HAP-1 (cell line): ENCODE measurements at regions not wholly inside any gene's neighbourhood (a gene's known extent, or its start where the extent isn't known, plus 50 kb on each side); places are given as distances from the start of the nearest gene placed in this dataset.
A peak's percentile ranks its signal among the peaks of the same experiment; 100 is the strongest.

Experiments
- DNase-seq, 2 experiments: peaks; one replicate each; pipeline ENCODE4 v3.0.0-alpha.2; 2016 to 2020; ENCODE audit warnings: low spot score in 2 of 2
- H3K27me3 ChIP-seq: fragments of 250-450 bp; sonication (Bioruptor Pico); 2 replicates; pipeline ENCODE4 v1.5.1; 2020; ENCODE audit warnings: low read depth, mild to moderate bottlenecking, moderate library complexity
- H3K36me3 ChIP-seq: fragments of 250-450 bp; sonication (Bioruptor Pico); replicated peaks from 2 replicates; pipeline ENCODE4 v1.5.1; 2020; ENCODE audit warnings: mild to moderate bottlenecking
- H3K4me1 ChIP-seq: fragments of 250-450 bp; sonication (Bioruptor Pico); 2 replicates; pipeline ENCODE4 v1.5.1; 2020; ENCODE audit warnings: mild to moderate bottlenecking
- H3K4me3 ChIP-seq: fragments of 250-450 bp; sonication (Bioruptor Pico); 2 replicates; pipeline ENCODE4 v1.5.1; 2020; ENCODE audit warnings: mild to moderate bottlenecking, moderate library complexity
- H3K9me3 ChIP-seq: fragments of 250-450 bp; sonication (Bioruptor Pico); 2 replicates; pipeline ENCODE4 v1.5.1; 2020; ENCODE audit warnings: mild to moderate bottlenecking, moderate library complexity
- in situ Hi-C: fragments of 300-500 bp; cut with MboI; formaldehyde crosslinking; loops from 3 replicates; pipeline ENCODE4 v1.14.3; 2020; ENCODE audit warnings: low sequenced_read_pairs, inconsistent platforms, mixed read lengths

DNA sequence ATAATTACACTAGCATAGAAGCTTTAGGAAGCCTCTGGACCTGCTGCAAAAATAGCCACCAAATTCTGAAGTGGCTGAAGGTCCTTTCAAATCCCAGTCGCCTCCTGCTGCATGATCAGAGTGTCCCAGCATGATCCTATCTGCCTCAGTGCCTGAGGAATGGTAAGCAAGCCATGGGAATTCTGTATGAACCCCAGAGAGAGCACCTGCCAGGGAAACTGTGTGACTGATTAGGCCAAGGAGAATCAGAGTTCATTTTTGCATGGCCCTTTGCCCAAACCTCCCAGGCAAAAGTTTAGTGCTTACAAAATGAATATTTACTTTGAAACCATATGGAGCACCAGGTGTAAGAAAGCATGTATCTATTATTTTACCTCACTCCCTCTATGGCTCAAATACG is 221.4 kb downstream of the ARL4C start:
- Histone ChIP-seq H3K27me3 (no peaks in the 10 kb centered on the region), H3K4me3 (no peak overlapping the region), H3K36me3 (no peaks in the 10 kb centered on the region), H3K4me1 (no peaks in the 10 kb centered on the region; the same call in none of the 2 replicates), H3K9me3 (no peaks in the 10 kb centered on the region)
- DNase-seq = no peak
- in situ Hi-C loops = loop anchor here (25.0 kb wide), 1 partner anchor 837 kb away; no protein-coding TSS in a partner anchor

DNA sequence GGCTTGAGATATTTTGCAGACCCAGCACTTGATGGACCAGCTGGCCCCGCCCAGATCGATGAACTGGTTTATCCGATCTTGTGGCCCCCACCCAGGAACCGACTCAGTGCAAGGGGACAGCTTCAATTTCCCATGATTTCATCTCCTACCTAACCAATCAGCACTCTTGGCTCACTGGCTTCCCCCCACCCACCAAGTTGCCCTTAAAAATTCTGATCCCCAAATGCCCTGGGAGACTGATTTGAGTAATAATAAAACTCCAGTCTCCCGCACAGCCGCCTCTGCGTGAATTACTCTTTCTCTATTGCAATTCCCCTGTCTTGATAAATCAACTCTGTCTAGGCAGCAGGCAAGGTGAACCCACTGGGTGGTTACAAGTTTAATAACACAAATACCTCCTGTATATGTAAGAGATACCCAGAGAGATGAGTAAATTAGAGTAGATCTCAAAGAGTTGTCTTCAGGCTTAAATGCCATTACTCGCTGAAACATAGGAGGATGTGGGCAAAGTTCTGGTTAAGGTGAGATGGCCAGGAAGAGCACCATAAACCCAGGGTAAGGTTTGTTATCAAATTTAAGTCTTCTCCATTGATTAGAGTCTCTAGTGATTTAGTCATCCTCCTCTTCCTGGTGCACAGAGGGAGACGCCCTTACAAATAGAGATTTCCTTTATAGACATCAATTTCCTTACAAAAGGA is 222.8 kb downstream of the ARL4C start:
- Histone ChIP-seq H3K36me3 (no peaks in the 10 kb centered on the region), H3K9me3 (no peaks in the 10 kb centered on the region), H3K4me3 (no peak overlapping the region), H3K4me1 (no peaks in the 10 kb centered on the region; the same call in none of the 2 replicates), H3K27me3 (no peaks in the 10 kb centered on the region)
- in situ Hi-C loops = no loop called here
- DNase-seq = no peak

DNA sequence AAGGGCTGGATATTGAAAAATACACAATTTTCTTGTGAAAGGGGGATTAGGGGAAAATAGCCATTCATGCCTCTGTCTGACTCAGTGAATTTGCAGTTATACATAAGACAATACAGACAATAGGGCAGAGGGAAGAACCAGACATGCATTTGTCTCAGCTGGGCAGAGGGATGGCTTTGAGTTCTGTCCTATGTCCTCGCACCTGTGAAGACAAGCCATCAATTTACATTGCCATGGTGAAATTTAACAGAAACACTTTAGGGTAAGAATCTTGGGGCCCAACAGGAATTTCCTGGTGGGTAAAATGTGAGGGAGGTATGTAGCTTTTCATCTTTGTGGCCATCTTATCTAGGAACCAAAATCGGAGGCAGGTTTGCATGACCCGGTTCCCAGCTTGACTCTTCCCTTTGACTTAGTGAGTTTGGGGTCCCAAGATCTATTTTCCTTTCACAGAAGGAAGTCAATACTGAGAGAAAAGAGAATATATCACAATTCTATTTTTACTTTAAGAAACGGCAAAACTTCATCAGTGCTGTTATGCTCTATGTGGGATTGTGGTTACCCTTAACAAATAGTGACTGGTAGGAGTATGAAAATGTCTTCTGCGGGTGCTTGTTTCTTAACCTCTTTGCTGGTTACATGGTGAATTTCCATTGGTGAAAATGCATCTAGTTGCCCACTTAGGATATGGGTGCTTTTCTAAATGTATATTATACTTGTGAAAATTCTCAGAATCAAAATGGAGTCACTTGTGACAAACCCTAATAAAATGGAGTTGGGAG is 221.8 kb downstream of the SPP2 start:
- no peaks in the 10 kb centered on the region; the same call in none of the 2 replicates for H3K4me1 ChIP-seq
- H3K36me3 ChIP-seq = no peaks in the 10 kb centered on the region
- no peak overlapping the region for H3K4me3 ChIP-seq
- no peaks in the 10 kb centered on the region for H3K27me3 ChIP-seq
- DNase-seq = no peak
- no peaks in the 10 kb centered on the region for H3K9me3 ChIP-seq
- in situ Hi-C loops = no loop called here

DNA sequence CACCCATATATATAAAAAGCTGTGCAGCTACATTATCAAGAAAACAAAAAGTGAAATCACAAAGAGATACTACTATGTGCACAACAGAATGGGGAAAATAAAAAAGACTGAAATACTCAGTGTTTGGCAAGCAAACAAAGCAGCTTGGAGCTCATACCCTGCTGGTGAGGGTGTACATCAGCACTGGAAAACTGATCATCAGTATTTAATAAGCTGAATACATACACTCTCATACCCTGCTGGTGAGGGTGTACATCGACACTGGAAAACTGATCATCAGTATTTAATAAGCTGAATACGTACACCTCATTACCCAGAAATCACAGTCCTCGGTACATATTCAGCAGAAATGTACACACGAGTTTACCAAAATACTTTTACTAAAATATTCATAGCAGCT is 220.8 kb downstream of the SPP2 start:
- in situ Hi-C loops = no loop called here
- no peaks in the 10 kb centered on the region for H3K27me3 ChIP-seq
- H3K36me3 ChIP-seq = no peaks in the 10 kb centered on the region
- no peak overlapping the region for H3K4me3 ChIP-seq
- no peaks in the 10 kb centered on the region; the same call in none of the 2 replicates for H3K4me1 ChIP-seq
- no peaks in the 10 kb centered on the region for H3K9me3 ChIP-seq
- no peak for DNase-seq

DNA sequence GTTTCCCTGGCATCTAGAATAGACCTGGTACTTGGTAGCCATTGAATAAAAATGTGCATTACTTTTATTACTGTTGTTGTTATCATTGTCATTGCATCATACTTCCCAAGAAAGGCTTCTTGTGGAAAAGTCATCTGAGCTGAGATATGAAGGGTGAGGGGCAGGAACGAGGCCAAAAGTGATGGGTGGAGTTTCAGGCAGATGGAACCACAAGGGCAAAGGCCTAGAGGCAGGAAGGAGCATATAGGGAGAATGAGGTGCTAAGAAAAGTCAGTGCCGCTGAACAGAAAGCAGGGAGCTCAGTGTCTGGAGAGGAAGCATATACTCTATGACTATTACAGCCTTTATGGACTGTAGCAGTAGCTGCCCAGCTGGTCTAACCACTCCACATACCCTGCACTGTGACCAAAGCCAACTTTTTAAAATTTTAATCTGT is 219.3 kb downstream of the SPP2 start:
- Histone ChIP-seq H3K27me3 (no peaks in the 10 kb centered on the region), H3K9me3 (no peaks in the 10 kb centered on the region), H3K36me3 (no peaks in the 10 kb centered on the region), H3K4me1 (no peaks in the 10 kb centered on the region; the same call in none of the 2 replicates), H3K4me3 (no peak overlapping the region)
- in situ Hi-C loops = no loop called here
- DNase-seq = no peak

DNA sequence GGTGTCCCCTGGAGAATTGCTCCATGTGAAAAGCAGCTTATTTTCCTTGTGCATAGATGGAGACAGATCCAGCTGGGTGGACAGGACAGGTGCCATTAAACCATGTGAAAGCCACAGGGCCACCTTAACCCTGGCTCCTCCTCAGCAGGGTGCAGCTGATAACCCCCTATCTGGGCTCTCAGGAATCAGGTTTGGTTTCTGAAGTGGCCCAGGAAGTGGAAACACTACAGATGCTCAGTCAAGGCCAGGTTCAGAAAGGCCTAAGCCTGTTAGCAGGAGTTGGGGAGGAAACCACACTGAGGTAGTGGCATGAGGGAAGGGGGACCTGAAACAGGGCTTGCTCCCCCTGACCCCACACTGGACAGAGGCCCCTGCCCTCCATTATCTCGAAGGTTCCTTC is 217.0 kb downstream of the SPP2 start:
- in situ Hi-C loops = no loop called here

DNA sequence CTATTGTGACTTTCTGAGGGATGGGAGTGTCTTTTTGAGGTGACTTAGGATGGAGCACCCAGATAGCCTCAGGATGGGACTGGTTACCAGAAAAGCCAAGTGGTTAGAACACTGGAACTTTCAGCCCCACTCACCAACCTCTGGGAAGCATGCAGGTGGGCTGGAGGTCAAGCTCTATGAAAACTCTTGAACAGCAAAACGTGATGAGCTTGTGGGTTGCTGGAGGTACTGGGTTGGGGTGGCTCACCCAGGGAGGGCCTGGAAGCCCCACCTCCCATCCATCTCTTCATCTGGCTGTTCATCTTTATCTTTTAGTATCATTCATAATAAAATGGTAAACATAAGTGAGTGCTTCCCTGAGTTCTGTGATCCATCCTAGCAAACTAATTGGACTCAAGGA is 216.4 kb downstream of the SPP2 start:
- Histone ChIP-seq H3K27me3 (no peaks in the 10 kb centered on the region), H3K9me3 (no peaks in the 10 kb centered on the region), H3K36me3 (no peaks in the 10 kb centered on the region), H3K4me1 (no peaks in the 10 kb centered on the region; the same call in 1 of the 2 replicates), H3K4me3 (no peak overlapping the region)
- no peak for DNase-seq
- in situ Hi-C loops = no loop called here

More for the DNA sequence above, 217.0 kb downstream of the SPP2 start:
- no peak for DNase-seq
- H3K4me3 ChIP-seq = no peak overlapping the region
- H3K9me3 ChIP-seq = no peaks in the 10 kb centered on the region
- no peaks in the 10 kb centered on the region for H3K27me3 ChIP-seq
- no peaks in the 10 kb centered on the region; the same call in none of the 2 replicates for H3K4me1 ChIP-seq
- no peaks in the 10 kb centered on the region for H3K36me3 ChIP-seq

DNA sequence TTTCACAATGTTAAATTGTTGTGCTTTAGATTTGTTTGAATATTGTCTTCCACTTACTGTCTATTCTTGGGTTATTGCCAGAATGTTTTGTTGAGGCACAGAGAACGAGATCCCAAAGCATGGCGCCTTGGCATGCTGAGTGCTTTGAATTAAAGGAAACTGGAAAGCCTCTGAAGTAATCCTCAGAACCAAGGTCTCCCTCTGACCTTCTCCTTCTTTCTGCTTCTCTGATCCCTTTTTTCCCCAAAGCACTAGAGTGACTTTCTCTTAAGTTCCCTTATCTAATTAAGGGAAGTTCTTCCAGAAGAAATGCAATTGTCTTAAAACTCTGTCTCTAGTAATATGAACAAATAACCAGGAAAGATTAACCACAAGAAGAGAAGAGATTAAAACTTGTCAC is 214.7 kb downstream of the SPP2 start:
- no peak for DNase-seq
- no peaks in the 10 kb centered on the region for H3K36me3 ChIP-seq

DNA sequence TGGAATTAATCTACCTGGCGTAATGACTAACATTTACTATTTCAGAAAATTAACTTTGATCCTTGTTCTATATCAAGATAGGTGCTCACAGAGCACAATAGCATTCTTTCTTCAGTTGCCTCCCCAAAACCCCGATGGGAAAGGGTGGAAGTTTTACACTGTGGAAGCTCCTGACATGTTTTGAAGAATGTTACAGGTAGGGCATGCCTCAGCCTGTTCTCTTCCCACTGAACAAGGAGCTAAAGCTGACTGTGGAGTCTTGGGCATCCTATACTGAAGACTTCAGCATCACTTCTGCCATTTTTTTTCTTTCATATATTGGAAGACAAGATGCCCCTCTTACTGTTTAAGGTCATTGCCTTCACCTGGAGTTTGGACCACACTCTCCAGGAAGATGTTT is 211.2 kb downstream of the SPP2 start:
- no peak for DNase-seq
- in situ Hi-C loops = no loop called here
- Histone ChIP-seq H3K4me1 (no peaks in the 10 kb centered on the region), H3K9me3 (no peaks in the 10 kb centered on the region; the same call in 1 of the 2 replicates), H3K4me3 (no peak overlapping the region), H3K36me3 (no peaks in the 10 kb centered on the region), H3K27me3 (no peaks in the 10 kb centered on the region)

More for the DNA sequence above, 214.7 kb downstream of the SPP2 start:
- Histone ChIP-seq H3K27me3 (no peaks in the 10 kb centered on the region), H3K9me3 (no peaks in the 10 kb centered on the region), H3K4me1 (no peaks in the 10 kb centered on the region), H3K4me3 (no peak overlapping the region)
- in situ Hi-C loops = no loop called here

DNA sequence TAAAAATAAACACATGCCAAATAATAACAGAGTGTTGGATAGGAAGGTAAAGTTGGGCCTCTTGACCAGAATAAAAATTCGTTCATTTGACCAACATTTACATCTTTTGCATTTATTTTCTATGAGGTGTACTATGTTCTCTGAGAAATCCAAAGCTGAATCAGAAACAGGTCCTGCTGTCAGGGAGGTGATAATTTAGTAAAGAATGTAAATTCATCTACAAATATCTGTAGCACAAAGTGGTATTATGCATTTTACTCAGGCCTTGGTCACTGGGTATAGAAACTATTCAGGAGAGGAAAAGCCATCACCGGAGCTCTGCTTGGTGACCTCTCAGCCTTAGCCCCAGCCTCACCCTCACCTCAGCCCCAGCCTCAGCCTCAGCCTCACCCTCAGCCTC is 208.9 kb downstream of the SPP2 start:
- DNase-seq = no peak
- Histone ChIP-seq H3K4me3 (no peak overlapping the region), H3K4me1 (no peaks in the 10 kb centered on the region), H3K9me3 (no peaks in the 10 kb centered on the region; the same call in none of the 2 replicates), H3K36me3 (no peaks in the 10 kb centered on the region), H3K27me3 (no peaks in the 10 kb centered on the region)
- in situ Hi-C loops = no loop called here

DNA sequence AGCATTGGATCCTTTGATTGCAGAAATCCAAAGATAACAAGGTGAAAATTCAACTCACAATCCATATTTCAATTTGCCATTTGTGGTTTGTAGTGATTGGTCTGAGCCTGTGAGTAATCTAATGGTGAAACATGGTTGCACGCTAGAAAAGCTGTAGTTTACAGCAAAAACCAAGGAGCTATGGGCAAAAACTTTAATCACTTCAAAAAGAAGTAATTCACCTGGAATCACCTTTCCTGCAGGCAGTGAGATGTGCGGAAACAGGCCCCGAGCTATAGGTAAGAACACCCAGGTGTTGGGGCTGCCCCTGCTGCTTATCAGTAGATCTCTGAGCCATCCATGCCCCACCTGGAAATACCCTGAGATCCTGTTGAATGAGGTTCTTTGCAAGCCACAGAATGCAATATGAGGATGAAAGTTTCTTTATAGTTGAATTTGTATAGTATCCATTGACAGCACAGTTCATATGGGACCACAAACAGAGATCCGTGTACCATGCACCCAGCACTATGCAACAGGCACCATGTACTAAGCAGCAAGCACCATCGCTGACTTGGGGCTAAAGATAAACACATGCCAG is 208.2 kb downstream of the SPP2 start:
- H3K27me3 ChIP-seq = no peaks in the 10 kb centered on the region
- no peaks in the 10 kb centered on the region for H3K36me3 ChIP-seq
- in situ Hi-C loops = no loop called here
- DNase-seq = no peak
- no peaks in the 10 kb centered on the region; the same call in none of the 2 replicates for H3K9me3 ChIP-seq
- no peaks in the 10 kb centered on the region for H3K4me1 ChIP-seq
- H3K4me3 ChIP-seq = no peak overlapping the region

DNA sequence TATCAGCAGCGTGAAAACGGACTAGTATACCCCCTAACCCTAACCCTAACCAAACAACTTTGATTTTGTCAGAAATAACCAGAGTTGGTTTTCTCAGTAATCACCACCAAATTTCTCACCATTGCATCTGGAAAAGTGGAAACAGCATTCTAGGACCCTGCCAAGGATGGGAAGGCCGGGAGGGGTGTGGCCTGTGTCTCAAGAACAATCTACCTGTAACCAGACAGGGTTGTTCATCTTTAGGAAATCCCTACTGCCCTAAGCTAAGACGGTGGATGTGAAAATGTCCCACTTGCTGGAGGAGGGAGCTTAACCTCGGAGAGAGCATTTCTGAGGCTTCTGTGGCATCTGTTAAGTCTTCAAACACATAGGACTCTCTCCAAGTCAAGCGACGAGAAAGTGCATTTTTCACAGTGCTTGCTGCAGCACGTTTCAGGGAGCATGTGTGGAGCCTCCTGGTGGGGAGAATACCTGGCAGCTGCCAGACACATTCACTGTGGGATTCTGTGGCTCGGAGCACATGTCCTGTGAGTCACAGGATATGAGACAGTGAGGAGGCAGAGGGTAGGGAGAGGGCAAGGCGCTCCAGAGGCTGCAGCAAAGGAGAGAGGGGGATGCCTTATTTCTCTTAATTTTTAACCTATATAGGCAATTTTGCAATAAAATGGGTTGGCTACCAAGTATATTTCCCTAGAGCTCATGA is 207.5 kb downstream of the SPP2 start:
- Histone ChIP-seq H3K36me3 (no peaks in the 10 kb centered on the region), H3K27me3 (no peaks in the 10 kb centered on the region), H3K9me3 (no peaks in the 10 kb centered on the region; the same call in none of the 2 replicates), H3K4me3 (no peak overlapping the region), H3K4me1 (no peaks in the 10 kb centered on the region)
- DNase-seq = peak in 1 of 2 experiments; percentile 39
- in situ Hi-C loops = no loop called here

DNA sequence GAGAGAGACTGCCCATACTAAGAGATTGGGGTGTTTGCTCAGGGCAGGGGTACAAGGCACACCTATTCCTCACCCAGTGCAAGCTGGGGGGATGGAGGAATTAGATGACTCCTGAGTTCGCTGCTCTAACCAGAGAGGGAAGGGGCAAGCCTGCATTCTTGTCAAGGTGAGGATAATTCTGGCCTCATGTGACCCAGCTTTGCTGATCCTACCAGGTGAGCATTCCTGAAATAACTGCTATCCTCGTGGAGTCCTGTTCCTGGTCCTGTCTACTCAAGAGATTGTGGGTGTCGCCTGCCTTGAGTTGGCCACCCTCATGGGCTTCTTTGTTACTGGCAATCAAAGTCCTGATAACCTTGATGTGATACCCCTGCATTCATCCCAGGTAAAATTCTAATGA is 206.0 kb downstream of the SPP2 start:
- in situ Hi-C loops = no loop called here
- no peak for DNase-seq
- no peaks in the 10 kb centered on the region; the same call in none of the 2 replicates for H3K9me3 ChIP-seq
- no peaks in the 10 kb centered on the region for H3K27me3 ChIP-seq
- no peaks in the 10 kb centered on the region for H3K36me3 ChIP-seq
- H3K4me3 ChIP-seq = no peak overlapping the region
- no peaks in the 10 kb centered on the region for H3K4me1 ChIP-seq
